HepG2 (cell line): ENCODE measurements at regions not wholly inside any gene's neighbourhood (a gene's known extent, or its start where the extent isn't known, plus 50 kb on each side); places are given as distances from the start of the nearest gene placed in this dataset.

Source experiments
- FOXA3 ChIP-seq: IDR thresholded peaks from 2 replicates; pipeline ENCODE4 v1.6.1; 2016; ENCODE audit warnings: missing genetic modification reagents, missing compliant biosample characterization
- PHF5A ChIP-seq: IDR thresholded peaks from one replicate; pipeline ENCODE4 v1.6.1; 2018; ENCODE audit warnings: low read depth, missing genetic modification reagents; ENCODE audit not compliant: unreplicated experiment
- TF ChIP-seq, protein P1 (sequence below), 2 experiments: fragments of 450-650 bp in 1 of 2; sonication (generic) in 1 of 2; formaldehyde crosslinking in 1 of 2; IDR thresholded peaks; 2 replicates each; pipeline versions ENCODE4 v1.6.1 to v1.8.0; 2016 to 2022; ENCODE audit warnings: antibody characterized with exemption in 1 of 2, mild to moderate bottlenecking in 1 of 2, missing genetic modification reagents in 1 of 2
- TF ChIP-seq, protein P2 (sequence below): sonication (generic); formaldehyde crosslinking; IDR thresholded peaks from 2 replicates; pipeline ENCODE4 v1.4.0; 2020; ENCODE audit warnings: missing genetic modification reagents
- TF ChIP-seq, protein P3 (sequence below): sonication (generic); formaldehyde crosslinking; IDR thresholded peaks from 2 replicates; pipeline ENCODE4 v1.5.0; 2020; ENCODE audit warnings: mild to moderate bottlenecking, missing genetic modification reagents

DNA sequence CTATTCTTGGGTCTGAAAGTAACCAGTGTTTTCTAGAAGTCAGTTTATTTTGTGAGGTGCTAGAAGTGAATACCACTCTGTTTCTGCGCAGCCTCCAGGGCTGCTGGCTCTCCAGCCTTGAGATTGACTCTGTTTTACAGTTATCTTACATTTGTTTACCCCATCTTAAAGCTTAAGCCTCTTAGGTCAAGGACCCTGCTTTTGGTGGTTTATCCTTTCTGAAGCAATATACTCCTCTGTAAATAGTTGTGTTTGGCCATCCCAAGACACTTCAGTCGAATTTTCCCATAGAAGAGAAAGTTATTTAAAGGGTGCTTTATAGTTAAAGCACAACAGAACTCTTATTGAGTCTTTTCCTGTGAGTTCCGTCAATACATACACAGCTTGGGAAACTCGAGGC lies 190.6 kb upstream of the RSPO3 start (continued):
- TF ChIP-seq, protein P1, sequence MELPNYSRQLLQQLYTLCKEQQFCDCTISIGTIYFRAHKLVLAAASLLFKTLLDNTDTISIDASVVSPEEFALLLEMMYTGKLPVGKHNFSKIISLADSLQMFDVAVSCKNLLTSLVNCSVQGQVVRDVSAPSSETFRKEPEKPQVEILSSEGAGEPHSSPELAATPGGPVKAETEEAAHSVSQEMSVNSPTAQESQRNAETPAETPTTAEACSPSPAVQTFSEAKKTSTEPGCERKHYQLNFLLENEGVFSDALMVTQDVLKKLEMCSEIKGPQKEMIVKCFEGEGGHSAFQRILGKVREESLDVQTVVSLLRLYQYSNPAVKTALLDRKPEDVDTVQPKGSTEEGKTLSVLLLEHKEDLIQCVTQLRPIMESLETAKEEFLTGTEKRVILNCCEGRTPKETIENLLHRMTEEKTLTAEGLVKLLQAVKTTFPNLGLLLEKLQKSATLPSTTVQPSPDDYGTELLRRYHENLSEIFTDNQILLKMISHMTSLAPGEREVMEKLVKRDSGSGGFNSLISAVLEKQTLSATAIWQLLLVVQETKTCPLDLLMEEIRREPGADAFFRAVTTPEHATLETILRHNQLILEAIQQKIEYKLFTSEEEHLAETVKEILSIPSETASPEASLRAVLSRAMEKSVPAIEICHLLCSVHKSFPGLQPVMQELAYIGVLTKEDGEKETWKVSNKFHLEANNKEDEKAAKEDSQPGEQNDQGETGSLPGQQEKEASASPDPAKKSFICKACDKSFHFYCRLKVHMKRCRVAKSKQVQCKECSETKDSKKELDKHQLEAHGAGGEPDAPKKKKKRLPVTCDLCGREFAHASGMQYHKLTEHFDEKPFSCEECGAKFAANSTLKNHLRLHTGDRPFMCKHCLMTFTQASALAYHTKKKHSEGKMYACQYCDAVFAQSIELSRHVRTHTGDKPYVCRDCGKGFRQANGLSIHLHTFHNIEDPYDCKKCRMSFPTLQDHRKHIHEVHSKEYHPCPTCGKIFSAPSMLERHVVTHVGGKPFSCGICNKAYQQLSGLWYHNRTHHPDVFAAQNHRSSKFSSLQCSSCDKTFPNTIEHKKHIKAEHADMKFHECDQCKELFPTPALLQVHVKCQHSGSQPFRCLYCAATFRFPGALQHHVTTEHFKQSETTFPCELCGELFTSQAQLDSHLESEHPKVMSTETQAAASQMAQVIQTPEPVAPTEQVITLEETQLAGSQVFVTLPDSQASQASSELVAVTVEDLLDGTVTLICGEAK (IDR thresholded peaks at IDR 0.05): no peak
- TF ChIP-seq, protein P1 (CRISPR knock-in tag; IDR thresholded peaks at IDR 0.05): no peak
- TF ChIP-seq, protein P2, sequence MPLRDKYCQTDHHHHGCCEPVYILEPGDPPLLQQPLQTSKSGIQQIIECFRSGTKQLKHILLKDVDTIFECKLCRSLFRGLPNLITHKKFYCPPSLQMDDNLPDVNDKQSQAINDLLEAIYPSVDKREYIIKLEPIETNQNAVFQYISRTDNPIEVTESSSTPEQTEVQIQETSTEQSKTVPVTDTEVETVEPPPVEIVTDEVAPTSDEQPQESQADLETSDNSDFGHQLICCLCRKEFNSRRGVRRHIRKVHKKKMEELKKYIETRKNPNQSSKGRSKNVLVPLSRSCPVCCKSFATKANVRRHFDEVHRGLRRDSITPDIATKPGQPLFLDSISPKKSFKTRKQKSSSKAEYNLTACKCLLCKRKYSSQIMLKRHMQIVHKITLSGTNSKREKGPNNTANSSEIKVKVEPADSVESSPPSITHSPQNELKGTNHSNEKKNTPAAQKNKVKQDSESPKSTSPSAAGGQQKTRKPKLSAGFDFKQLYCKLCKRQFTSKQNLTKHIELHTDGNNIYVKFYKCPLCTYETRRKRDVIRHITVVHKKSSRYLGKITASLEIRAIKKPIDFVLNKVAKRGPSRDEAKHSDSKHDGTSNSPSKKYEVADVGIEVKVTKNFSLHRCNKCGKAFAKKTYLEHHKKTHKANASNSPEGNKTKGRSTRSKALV: no peak
- TF ChIP-seq PHF5A (CRISPR knock-in tag): no peak
- TF ChIP-seq FOXA3 (CRISPR knock-in tag): no peak
- TF ChIP-seq, protein P3, sequence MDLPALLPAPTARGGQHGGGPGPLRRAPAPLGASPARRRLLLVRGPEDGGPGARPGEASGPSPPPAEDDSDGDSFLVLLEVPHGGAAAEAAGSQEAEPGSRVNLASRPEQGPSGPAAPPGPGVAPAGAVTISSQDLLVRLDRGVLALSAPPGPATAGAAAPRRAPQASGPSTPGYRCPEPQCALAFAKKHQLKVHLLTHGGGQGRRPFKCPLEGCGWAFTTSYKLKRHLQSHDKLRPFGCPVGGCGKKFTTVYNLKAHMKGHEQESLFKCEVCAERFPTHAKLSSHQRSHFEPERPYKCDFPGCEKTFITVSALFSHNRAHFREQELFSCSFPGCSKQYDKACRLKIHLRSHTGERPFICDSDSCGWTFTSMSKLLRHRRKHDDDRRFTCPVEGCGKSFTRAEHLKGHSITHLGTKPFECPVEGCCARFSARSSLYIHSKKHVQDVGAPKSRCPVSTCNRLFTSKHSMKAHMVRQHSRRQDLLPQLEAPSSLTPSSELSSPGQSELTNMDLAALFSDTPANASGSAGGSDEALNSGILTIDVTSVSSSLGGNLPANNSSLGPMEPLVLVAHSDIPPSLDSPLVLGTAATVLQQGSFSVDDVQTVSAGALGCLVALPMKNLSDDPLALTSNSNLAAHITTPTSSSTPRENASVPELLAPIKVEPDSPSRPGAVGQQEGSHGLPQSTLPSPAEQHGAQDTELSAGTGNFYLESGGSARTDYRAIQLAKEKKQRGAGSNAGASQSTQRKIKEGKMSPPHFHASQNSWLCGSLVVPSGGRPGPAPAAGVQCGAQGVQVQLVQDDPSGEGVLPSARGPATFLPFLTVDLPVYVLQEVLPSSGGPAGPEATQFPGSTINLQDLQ: no peak
- TF ChIP-seq, all 625 proteins: peak for 0
